Body of pancreas (tissue), 4 donors: ENCODE measurements at regions not wholly inside any gene's neighbourhood (a gene's known extent, or its start where the extent isn't known, plus 50 kb on each side); places are given as distances from the start of the nearest gene placed in this dataset.

ENCODE experiments used
- CTCF ChIP-seq, 7 experiments: fragments of 450-650 bp in 4 of 7; fragments of 200-600 bp in 3 of 7; sonication (generic) in 3 of 7; IDR thresholded peaks; one replicate each; pipeline ENCODE4 v1.5.1; 2016 to 2019; ENCODE audit warnings: antibody characterized with exemption in 7 of 7
- POLR2A ChIP-seq, 3 donors: fragments of 450-650 bp; IDR thresholded peaks; one replicate each; pipeline ENCODE4 v1.6.1; 2016; ENCODE audit warnings: antibody characterized with exemption in 3 of 3, mild to moderate bottlenecking in 2 of 3

GRCh38 chr5:1727571-1727970 is 72.1 kb downstream of the MRPL36 start:
- TF ChIP-seq POLR2A (IDR thresholded peaks at IDR 0.05) (no peak), CTCF (IDR thresholded peaks at IDR 0.05) (no peak)
